ENCODE measurements at regions not wholly inside any gene's neighbourhood (a gene's known extent, or its start where the extent isn't known, plus 50 kb on each side); places are given as distances from the start of the nearest gene placed in this dataset.
A peak's percentile ranks its signal among the peaks of the same experiment; 100 is the strongest.

DNA sequence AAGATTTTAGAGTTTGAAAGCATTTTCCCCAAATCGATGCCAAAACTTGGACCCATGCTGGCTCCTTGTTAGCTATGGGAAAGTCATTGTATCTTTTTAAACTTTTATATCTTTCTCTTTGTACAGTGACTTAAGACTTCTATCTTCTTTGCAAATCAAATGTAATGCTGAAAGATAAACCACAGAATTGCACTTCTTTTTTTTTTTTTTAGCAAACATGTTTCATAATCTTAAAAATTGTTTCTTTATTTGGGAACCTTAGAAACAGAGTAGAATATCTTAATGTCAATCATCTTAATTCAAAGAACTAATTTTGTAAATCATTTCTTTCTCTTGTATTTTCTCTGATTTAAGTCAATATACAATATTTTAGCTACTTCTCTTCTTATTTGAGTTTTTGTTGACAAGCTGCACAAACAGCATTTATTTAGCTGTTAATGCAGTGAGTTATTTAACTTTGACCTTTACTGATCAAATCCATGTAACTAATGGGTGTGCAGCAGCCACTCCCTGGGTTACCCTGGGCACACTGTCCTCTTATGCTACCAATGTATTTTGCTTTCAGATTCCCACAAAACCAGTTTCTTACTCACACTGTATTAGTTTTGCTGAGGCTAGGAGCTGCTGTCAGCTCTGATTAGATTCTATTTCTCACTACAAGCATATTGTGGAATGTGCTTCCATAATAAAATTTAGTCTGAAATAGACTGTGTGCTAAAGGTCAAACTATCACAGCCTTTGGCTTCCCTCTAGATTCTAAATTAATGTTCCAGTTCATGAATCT lies 279.6 kb downstream of the ADGB start:
- CTCF ChIA-PET = no interaction called here
- H3K9me2 ChIP-seq (ENCODE audit: insufficient read depth) = no peaks in the 10 kb centered on the region; the same call in 1 of the 2 replicates
- peaks cover 21% of the 10 kb centered on the region for H3K4me1 ChIP-seq (replicated peaks; ENCODE audit: insufficient read depth)
- no peak overlapping the region for H2AFZ ChIP-seq
- POLR2A ChIA-PET (ENCODE audit: unreplicated experiment) = no interaction called here
- no peaks in the 10 kb centered on the region for H3K79me2 ChIP-seq (ENCODE audit: low read depth)
- H4K20me1 ChIP-seq (ENCODE audit: insufficient read depth) = no peaks in the 10 kb centered on the region
- peak overlapping the region; percentile 26 for H3K4me2 ChIP-seq
- BruUV-seq (replicated peaks) = no TSS peak
- H3K27me3 ChIP-seq (ENCODE audit: insufficient read depth, low read depth) = no peaks in the 10 kb centered on the region
- intact Hi-C loops (cut with micrococcal nuclease; ENCODE audit: unreplicated experiment) = no loop called here
- H3K36me3 ChIP-seq (ENCODE audit: low read depth) = no peaks in the 10 kb centered on the region
- no peaks in the 10 kb centered on the region for H3K9me3 ChIP-seq (ENCODE audit: insufficient read depth, low read depth)
- H3K27ac ChIP-seq = peak overlapping the region; percentile 23; the same call in 1 of the 2 replicates
- H3K4me3 ChIP-seq = no peak overlapping the region
- TF ChIP-seq, protein P1, sequence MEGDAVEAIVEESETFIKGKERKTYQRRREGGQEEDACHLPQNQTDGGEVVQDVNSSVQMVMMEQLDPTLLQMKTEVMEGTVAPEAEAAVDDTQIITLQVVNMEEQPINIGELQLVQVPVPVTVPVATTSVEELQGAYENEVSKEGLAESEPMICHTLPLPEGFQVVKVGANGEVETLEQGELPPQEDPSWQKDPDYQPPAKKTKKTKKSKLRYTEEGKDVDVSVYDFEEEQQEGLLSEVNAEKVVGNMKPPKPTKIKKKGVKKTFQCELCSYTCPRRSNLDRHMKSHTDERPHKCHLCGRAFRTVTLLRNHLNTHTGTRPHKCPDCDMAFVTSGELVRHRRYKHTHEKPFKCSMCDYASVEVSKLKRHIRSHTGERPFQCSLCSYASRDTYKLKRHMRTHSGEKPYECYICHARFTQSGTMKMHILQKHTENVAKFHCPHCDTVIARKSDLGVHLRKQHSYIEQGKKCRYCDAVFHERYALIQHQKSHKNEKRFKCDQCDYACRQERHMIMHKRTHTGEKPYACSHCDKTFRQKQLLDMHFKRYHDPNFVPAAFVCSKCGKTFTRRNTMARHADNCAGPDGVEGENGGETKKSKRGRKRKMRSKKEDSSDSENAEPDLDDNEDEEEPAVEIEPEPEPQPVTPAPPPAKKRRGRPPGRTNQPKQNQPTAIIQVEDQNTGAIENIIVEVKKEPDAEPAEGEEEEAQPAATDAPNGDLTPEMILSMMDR (conservative IDR thresholded peaks at IDR 0.05) = no peak
- no peak for TF ChIP-seq EZH2 (IDR thresholded peaks at IDR 0.05; ENCODE audit: low read depth)
- DNase-seq = peak in 1 of 2 experiments; percentile 81
- no peaks in the 10 kb centered on the region for H3F3A ChIP-seq (ENCODE audit: insufficient read depth, low read depth)

DNA sequence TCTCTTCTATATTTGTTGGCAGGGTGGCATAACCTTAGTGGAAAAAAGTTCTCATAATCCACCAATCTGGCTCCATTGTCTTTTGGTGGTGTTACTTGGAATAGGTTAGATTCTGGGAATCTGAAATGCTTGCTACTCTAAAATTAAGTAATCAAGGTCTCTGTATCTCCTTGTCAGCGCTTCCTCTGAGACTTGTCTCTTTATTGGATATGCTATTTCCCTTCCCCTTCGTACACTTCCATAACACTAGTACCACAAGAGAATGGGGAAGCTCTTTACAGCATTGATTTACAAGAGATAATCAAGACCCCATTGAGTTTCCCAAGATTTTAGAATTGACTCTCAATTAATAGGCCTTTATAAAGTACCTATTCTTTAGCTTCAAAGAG lies 280.2 kb downstream of the ADGB start:
- DNase-seq = no peak
- intact Hi-C loops (cut with micrococcal nuclease; ENCODE audit: unreplicated experiment) = no loop called here
- TF ChIP-seq EZH2 (IDR thresholded peaks at IDR 0.05; ENCODE audit: low read depth) = no peak
- TF ChIP-seq, protein P1 (conservative IDR thresholded peaks at IDR 0.05) = no peak
- Histone ChIP-seq H4K20me1 (ENCODE audit: insufficient read depth) (no peaks in the 10 kb centered on the region), H3K27me3 (ENCODE audit: insufficient read depth, low read depth) (no peaks in the 10 kb centered on the region), H3K4me3 (no peak overlapping the region), H2AFZ (no peak overlapping the region), H3K9me2 (ENCODE audit: insufficient read depth) (no peaks in the 10 kb centered on the region; the same call in 1 of the 2 replicates), H3F3A (ENCODE audit: insufficient read depth, low read depth) (no peaks in the 10 kb centered on the region), H3K36me3 (ENCODE audit: low read depth) (no peaks in the 10 kb centered on the region), H3K27ac (peak overlapping the region; percentile 23; the same call in 1 of the 2 replicates), H3K4me1 (replicated peaks; ENCODE audit: insufficient read depth) (peaks cover 21% of the 10 kb centered on the region), H3K9me3 (ENCODE audit: insufficient read depth, low read depth) (no peaks in the 10 kb centered on the region), H3K79me2 (ENCODE audit: low read depth) (no peaks in the 10 kb centered on the region), H3K4me2 (peak overlapping the region; percentile 26; the same call in 1 of the 2 replicates)
- no TSS peak for BruUV-seq (replicated peaks)
- POLR2A ChIA-PET (ENCODE audit: unreplicated experiment) = no interaction called here
- CTCF ChIA-PET = no interaction called here

DNA sequence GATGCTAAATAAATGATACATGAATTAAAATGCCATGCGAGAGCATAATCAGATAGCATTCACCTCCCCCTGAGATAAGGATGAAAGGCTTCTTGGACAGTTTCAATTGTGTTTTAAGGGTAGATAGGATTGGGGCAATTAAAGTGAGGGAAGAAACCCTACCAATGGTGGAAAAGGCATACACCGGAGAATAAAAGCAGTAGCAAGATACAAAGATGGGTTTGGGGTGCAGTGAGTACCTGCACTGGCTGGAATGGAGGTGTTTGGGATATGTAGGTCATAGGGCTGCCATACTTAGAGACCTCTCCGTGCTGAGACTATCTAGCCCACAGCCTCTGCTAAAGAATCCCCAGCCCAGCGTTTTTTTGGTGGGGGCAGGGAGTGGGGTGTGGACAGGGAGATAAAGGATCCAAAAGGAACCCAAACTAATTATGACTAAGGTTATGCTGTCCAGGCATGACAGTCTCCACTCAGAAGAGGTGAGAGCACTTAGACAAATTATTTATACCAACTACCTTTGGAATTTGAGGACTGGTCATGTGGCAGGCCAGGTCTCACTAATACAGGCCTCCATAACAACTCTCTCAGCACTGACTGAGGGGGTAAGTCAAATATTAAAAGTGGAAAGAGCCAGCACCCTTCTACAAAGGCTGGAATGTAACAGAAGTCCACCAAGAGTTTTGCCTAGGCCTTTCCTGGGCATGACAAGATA lies 280.8 kb downstream of the ADGB start:
- no peak overlapping the region for H3K4me2 ChIP-seq
- CTCF ChIA-PET = no interaction called here
- H3K36me3 ChIP-seq (ENCODE audit: low read depth) = no peaks in the 10 kb centered on the region
- H4K20me1 ChIP-seq (ENCODE audit: insufficient read depth) = no peaks in the 10 kb centered on the region
- DNase-seq = no peak
- POLR2A ChIA-PET (ENCODE audit: unreplicated experiment) = no interaction called here
- no peaks in the 10 kb centered on the region for H3K79me2 ChIP-seq (ENCODE audit: low read depth)
- no TSS peak for BruUV-seq (replicated peaks)
- H3K4me1 ChIP-seq (replicated peaks; ENCODE audit: insufficient read depth) = peaks cover 21% of the 10 kb centered on the region
- TF ChIP-seq, protein P1 (conservative IDR thresholded peaks at IDR 0.05) = no peak
- TF ChIP-seq EZH2 (IDR thresholded peaks at IDR 0.05; ENCODE audit: low read depth) = no peak
- no peaks in the 10 kb centered on the region; the same call in 1 of the 2 replicates for H3K9me2 ChIP-seq (ENCODE audit: insufficient read depth)
- no peak overlapping the region for H2AFZ ChIP-seq
- no peak overlapping the region for H3K27ac ChIP-seq
- no peaks in the 10 kb centered on the region for H3F3A ChIP-seq (ENCODE audit: insufficient read depth, low read depth)
- no peak overlapping the region for H3K4me3 ChIP-seq
- H3K27me3 ChIP-seq (ENCODE audit: insufficient read depth, low read depth) = no peaks in the 10 kb centered on the region
- peaks cover 4% of the 10 kb centered on the region; the same call in 1 of the 2 replicates for H3K9me3 ChIP-seq (ENCODE audit: insufficient read depth, low read depth)
- intact Hi-C loops (cut with micrococcal nuclease; ENCODE audit: unreplicated experiment) = no loop called here
